ENCODE measurements at regions not wholly inside any gene's neighbourhood (a gene's known extent, or its start where the extent isn't known, plus 50 kb on each side); places are given as distances from the start of the nearest gene placed in this dataset.
"Not testable (repeated sequence)": the region's sequence is repeated elsewhere in the genome, so short reads cannot be mapped to it uniquely, and the experiment has no call there.

GRCh38 chr3:104920512-104920911, 446.2 kb upstream of the ALCAM start:
- no peak for DNase-seq (ENCODE audit: low read depth)

DNA sequence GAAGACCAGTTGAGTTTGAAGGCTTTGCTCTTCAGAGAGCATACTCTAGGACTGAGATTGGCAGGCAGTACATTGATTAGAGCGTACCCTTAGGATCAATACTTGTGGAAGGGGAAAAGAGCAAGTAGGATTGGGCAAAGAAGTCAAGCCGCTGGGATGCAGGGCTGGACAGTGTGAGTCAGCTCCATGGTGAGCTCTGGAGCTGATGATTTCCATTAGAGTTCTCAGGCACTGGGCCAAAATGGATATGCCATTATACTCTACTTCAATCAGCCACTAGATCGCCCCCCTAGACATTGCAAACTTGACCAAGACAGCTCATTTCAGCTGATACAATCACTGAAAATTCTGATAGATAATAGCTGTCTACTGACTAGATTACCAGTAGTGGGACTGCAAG, 432.7 kb upstream of the ALCAM start:
- DNase-seq (ENCODE audit: low read depth) = no peak

DNA sequence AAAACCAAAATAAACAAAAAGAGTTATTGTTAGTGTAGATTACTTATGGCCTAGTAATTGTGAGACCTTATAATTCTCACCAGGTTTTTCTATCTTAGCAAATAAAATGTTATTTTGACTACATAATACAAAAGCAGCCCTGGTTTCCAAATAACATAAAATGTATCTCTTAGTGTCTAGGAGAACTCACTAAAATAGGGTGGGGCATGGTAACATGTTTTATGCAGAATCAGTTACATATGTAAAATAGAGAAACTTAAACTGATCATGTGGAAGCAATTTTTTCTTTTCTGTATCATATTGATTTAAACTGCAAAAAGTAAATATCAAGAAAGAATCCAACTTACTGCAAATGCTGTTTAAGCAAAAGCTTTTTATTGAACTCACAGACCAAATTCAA, 431.1 kb upstream of the ALCAM start:
- DNase-seq (ENCODE audit: low read depth) = no peak

GRCh38 chr3:104939196-104939595, 427.5 kb upstream of the ALCAM start:
- no peak for DNase-seq (ENCODE audit: low read depth)

DNA sequence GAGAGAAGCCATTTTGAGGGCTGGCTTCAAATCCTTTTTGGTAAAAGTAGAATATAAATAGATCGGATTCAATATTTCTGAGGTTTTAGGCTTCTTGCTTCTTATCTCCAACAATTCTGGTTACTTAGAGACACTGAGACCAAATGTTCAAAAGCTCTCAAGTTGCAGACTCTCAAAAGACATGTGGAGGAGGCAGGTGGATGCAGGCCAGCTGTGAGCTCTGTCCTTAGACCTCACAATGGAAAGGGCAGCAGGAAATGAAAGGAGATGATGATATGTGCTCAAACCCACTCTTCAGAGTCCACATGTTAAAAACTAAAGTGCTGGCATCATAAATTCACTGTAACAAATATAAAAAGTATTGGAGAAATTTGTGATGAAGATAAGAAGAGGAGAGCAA, 424.9 kb upstream of the ALCAM start:
- no peak for DNase-seq (ENCODE audit: low read depth)

DNA sequence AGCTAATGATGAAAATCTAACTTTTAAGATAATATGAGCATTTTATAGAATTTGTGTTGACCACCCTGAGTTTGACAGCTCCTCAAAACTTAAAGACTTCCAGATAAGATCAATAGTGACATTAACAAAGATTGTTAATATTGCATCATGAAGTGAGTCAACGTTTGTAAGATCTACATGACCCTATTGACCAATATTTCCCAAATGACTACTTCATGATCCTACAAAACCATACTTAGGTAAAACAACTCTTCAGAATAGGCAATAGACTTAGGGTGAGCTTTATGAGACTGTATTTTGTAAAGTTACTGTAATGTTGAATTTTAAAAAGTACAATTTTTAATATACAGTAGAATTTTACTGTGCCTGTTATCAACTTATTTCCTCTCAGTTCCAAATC, 422.7 kb upstream of the ALCAM start:
- no peak for DNase-seq (ENCODE audit: low read depth)

DNA sequence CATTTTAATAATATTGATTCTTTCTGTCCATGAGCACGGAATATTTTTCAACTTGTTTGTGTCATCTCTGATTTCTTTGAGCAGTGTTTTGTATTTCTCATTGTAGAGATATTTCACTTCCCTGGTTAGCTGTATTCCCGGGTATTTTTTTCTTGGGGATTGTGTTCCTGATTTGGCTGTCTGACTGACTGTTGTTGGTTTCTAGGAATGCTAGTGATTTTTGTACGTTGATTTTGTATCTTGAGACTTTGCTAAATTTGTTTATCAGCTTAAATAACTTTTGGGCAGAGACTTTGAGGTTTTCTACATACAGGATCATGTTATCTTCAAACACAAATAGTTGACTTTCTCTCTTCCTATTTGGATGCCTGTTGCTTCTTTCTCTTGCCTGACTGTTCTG, 418.8 kb upstream of the ALCAM start:
- no peak for DNase-seq (ENCODE audit: low read depth)

DNA sequence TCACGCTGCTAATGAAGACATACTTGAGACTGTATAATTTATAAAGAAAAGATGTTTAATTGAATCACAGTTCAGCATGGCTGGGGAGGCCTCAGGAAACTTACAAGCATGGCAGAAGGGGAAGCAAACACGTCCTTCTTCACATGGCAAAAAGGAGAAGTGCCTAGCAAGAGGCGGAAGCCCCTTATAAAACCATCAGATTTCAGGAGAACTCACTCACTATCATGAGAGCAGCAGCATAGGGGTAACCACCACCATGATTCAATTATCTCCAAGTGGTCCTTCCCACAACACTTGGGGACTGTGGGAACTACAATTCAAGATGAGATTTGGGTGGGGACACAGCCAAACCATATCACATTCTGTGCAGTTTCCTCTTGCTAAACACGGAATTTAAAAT, 416.9 kb upstream of the ALCAM start:
- not testable (repeated sequence) for DNase-seq (ENCODE audit: low read depth)

DNA sequence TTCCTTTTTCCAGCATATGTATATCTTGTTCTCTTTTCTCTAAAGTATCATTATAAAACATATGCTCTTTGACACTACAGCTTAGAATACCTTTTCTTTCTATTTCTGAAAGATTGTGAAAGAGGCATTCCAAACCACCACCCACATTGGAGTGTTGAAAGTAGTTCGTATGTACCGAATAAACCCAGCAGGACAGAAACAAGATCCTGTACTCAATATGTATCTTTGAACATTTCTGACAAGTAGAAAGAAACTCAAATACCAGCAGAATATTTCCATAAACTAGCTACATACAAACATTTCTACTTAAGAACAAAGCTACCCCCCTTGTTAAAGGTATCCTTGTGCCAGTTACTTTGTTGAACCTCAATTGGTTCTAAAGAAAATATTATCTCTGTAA, 415.3 kb upstream of the ALCAM start:
- no peak for DNase-seq (ENCODE audit: low read depth)

DNA sequence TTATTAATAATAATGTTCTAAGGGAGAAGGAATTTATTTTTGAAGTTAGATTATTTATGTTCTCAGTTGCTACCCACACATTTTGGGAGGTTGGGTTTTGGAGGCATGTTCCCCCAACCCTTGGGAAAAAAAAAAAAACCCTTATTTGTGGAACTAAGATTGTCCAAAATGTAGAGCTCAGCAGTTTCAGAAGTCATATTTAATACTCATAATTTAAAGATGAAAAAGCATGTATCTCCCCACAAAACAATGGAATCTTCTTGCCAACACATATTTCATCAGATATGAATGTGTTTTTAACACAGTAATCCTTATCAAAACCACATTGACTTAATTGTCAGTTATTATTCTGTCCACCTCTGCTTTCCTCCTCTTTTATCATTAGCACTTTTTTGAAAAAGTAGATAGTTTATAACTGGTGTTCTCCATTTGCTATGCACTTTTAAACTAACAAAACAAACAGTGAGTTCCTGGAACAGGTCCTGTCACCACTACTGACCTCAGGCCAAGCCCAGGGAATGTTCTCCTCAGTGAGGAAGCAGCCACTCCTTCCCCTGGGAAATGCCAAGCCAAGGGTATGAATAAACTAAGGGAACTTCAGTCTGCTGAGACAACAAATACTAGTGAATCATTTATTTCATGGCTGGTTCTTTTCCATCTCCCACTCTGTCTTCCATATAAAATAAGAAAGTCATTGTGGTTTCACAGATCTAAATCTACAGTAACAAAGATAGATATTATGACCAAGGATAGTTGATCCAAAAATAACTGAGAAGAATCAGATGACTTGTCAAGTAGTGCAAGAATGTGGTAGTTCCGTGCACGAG, 414.4 kb upstream of the ALCAM start:
- DNase-seq (ENCODE audit: low read depth) = no peak

- DNase-seq (ENCODE audit: low read depth) = no peak
These were observed 409.9 kb upstream of the ALCAM start for GRCh38 chr3:104956620-104957345.

- no peak for DNase-seq (ENCODE audit: low read depth)
These were observed 406.1 kb upstream of the ALCAM start for GRCh38 chr3:104960579-104960978.

DNA sequence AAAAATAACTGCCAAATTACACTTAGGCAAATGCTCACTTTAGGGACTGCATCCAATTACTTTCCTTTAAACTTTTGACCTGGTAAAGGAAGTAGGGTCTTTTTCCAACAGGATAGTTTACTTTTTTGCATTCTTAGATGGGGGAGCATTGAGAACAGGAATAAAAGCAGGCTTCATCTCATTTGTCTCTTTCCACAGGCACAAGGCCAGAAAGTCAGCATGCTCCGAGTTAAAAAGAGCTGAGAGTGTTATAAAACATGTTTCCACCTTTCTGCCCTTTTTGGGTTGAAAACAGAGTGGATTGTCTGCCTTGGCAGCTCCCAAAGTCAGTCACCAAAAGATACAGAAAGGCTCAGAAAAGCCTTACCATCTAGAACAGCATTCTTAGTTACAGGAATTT, 404.9 kb upstream of the ALCAM start:
- no peak for DNase-seq (ENCODE audit: low read depth)

GRCh38 chr3:104974316-104974715, 392.4 kb upstream of the ALCAM start:
- no peak for DNase-seq (ENCODE audit: low read depth)

- DNase-seq (ENCODE audit: low read depth) = no peak
These were observed 389.0 kb upstream of the ALCAM start for GRCh38 chr3:104977719-104978118.

DNA sequence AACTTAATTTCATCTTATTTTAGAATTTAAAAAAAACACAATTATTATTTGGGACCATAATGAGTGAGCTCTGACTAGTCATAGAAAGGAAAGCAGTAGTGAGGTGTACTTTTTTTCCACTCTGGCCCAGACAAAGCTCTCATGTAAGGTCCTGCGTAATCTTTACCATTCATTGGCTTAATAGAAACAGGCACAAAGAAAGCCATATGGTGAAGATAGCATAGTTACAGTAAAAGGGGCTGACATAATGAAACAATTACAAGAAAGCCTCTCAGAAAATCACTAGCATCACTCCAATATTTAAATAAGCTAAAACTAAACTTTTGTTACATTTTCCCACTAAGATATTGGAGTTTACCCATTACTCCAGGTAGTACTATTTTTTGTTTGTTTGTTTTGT, 384.6 kb upstream of the ALCAM start:
- no peak for DNase-seq (ENCODE audit: low read depth)

DNA sequence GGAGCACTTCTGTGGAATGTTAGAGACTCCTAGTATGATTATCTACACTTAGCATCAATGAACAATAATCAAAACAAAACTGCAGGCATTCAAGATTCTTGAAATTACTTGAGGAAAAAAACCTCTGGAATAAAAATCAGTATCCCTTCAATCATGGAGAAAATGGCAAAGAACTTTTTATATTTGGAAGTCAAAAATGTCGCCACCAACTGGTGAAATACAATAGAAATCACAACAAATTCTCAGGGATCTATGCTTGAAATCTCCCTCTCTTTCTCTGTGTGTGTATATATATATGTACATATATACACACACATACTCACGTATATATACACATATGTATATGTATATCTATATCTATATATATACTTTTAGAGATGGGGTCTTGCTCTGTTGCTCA, 378.9 kb upstream of the ALCAM start:
- no peak for DNase-seq (ENCODE audit: low read depth)

DNA sequence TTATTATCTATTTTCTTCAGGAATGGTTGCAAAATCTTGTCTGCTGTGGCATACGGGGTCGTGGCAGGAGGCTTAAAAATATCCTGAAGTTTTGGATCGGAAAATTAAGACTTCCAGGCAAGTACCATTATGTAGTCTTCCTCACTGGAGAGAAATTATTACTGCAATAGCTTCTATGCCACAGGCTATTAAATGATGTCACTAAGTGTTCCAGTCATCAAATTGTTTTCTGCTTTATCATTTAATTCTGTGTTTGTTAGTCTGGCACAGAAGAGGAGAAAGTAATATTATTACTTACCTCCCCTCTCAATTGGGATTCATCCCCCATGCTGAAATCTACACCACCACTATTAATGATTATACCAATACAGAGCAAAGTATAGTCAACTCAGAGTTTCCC, 378.2 kb upstream of the ALCAM start:
- DNase-seq (ENCODE audit: low read depth) = no peak

DNA sequence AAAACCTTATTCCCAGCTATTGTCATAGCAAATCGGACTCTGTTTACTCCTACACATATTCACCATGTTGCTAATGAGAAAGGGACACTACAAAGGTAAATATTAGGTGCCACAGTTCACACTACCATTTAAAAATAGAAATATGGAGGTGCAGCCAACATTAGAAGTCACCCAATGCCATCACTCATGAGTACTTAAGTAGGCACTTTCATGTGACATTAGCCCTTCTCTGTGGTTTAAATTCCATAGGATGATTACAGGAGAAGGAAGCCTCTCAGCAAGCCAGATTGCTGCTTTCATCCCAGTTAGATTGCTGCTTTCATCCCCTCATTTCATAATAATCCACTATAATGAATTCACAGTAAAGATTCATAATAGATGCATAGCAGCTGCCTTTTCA, 376.8 kb upstream of the ALCAM start:
- no peak for DNase-seq (ENCODE audit: low read depth)

DNA sequence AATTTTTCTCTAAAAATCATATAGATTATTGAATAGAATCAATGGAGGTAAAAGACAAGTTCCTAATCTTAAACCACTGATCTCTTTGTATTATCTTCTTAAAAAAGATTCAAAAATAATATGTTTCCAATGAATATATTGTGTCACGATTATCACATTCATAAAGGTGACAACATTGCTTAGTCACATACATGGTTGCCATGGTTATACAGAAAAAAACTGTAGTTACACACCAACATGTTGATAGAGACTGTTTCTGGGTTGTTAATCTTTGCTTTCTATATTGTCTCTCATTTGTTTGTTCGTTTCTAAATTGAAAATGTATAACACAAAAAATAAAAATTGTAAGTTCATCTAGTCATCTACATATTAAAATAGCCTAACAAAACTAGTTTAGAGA, 376.0 kb upstream of the ALCAM start:
- DNase-seq (ENCODE audit: low read depth) = no peak

DNA sequence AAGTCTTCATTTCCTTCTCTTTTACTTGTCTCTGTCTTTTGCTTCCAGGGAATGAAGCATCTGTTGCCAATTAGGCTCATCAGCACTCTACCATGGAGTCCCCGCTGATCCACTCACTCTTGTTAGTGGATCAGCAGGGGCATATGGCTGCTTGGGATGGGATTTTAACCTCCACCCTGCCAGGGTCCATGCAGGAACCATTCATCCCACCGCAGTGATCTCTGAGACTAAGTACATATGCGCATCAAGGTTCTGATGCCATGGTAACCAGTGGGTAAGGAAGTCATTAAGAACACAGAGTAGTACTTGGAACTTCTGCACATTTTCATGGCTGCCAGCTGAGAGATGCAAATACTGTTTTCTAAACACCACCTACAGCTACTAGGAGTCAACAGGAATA, 374.0 kb upstream of the ALCAM start:
- no peak for DNase-seq (ENCODE audit: low read depth)

- no peak for DNase-seq (ENCODE audit: low read depth)
These were observed 360.5 kb upstream of the ALCAM start for GRCh38 chr3:105006164-105006563.

DNA sequence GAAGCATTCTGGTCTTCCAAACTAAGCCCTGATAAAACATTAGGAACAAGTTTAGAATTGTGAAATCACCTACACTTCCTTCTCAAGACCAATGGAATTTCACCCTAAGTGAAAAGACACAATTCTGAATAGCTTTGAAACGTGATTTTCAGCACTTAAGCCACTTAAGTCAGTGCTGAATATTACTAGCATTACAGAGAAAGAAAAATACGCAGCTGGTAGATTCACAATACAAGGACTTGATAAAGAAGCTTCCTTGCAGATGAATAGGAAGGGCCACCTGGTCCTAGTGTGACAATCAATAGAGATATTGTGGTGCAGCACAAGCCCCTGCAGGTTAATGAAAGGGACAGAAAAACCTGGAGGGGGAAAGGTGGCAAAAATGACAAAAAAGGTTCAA, 353.1 kb upstream of the ALCAM start:
- no peak for DNase-seq (ENCODE audit: low read depth)

GRCh38 chr3:105014631-105015030, 352.1 kb upstream of the ALCAM start:
- no peak for DNase-seq (ENCODE audit: low read depth)

Data from stimulated activated CD8-positive, alpha-beta memory T cell treated with anti-CD3 and anti-CD28 coated beads, Interleukin-4, amount 100 ng/mL, for 24 hours (primary cell).